Upper lobe of left lung (tissue), 4 donors: ENCODE measurements at regions not wholly inside any gene's neighbourhood (a gene's known extent, or its start where the extent isn't known, plus 50 kb on each side); places are given as distances from the start of the nearest gene placed in this dataset.

Experiments
- CTCF ChIP-seq, 6 experiments: fragments of 450-650 bp in 4 of 6; fragments of 200-600 bp in 2 of 6; sonication (generic) in 2 of 6; IDR thresholded peaks; one replicate each; pipeline ENCODE4 v1.5.1; 2016 to 2019; ENCODE audit warnings: antibody characterized with exemption in 6 of 6
- EP300 ChIP-seq, 4 donors: sonication (generic); formaldehyde crosslinking; IDR thresholded peaks; one replicate each; pipeline ENCODE4 v1.5.1; 2017; ENCODE audit warnings: antibody characterized with exemption in 4 of 4, control low read depth in 2 of 4
- POLR2A ChIP-seq, 4 donors: fragments of 450-650 bp; IDR thresholded peaks; one replicate each; pipeline ENCODE4 v1.5.1; 2016 to 2017; ENCODE audit warnings: antibody characterized with exemption in 4 of 4, mild to moderate bottlenecking in 2 of 4
- POLR2AphosphoS5 ChIP-seq, 2 donors: sonication (generic); formaldehyde crosslinking; IDR thresholded peaks; one replicate each; pipeline ENCODE4 v1.5.1; 2017; ENCODE audit warnings: antibody characterized with exemption in 2 of 2

- TF ChIP-seq CTCF (IDR thresholded peaks at IDR 0.05) (no peak), EP300 (IDR thresholded peaks at IDR 0.05) (no peak), POLR2AphosphoS5 (IDR thresholded peaks at IDR 0.05) (no peak), POLR2A (IDR thresholded peaks at IDR 0.05) (no peak)
Measured at GRCh38 chr4:164402554-164402953, 351.4 kb upstream of the SMIM31 start.
